Lung (tissue), 11 donors: ENCODE measurements at regions not wholly inside any gene's neighbourhood (a gene's known extent, or its start where the extent isn't known, plus 50 kb on each side); places are given as distances from the start of the nearest gene placed in this dataset.

Source experiments
- ATAC-seq: fragments of 200-7000 bp; cut with Tn5 transposase; one replicate; pipeline ENCODE4 v1.9.1; 2020; ENCODE audit warnings: moderate number of reproducible peaks; ENCODE audit not compliant: insufficient read depth, low FRiP score
- DNase-seq, 3 donors: peaks; one replicate each; pipeline ENCODE4 v3.0.0-alpha.2; 2013 to 2017
- H3K27ac ChIP-seq, 2 donors: one replicate each; pipeline ENCODE4 v1.5.1; 2013; ENCODE audit warnings: mild to moderate bottlenecking in 2 of 2, moderate library complexity in 2 of 2, control low read depth in 1 of 2, inconsistent platforms in 1 of 2, low read depth in 1 of 2, low read length in 1 of 2
- H3K27me3 ChIP-seq, 3 donors: one replicate each; pipeline ENCODE4 v1.5.1; 2013; ENCODE audit warnings: low read length in 2 of 3; ENCODE audit not compliant: control insufficient read depth in 3 of 3, insufficient read depth in 3 of 3
- H3K36me3 ChIP-seq, 4 donors: one replicate each; pipeline ENCODE4 v1.5.1; 2013; ENCODE audit warnings: low read length in 4 of 4, mild to moderate bottlenecking in 1 of 4, moderate library complexity in 1 of 4; ENCODE audit not compliant: control insufficient read depth in 4 of 4, insufficient read depth in 4 of 4
- H3K4me1 ChIP-seq, 5 donors: one replicate each; pipeline ENCODE4 v1.5.1; 2013; ENCODE audit warnings: low read length in 5 of 5, mild to moderate bottlenecking in 2 of 5, moderate library complexity in 1 of 5; ENCODE audit not compliant: control insufficient read depth in 5 of 5, insufficient read depth in 5 of 5
- H3K4me3 ChIP-seq: one replicate; pipeline ENCODE4 v1.5.1; 2013; ENCODE audit warnings: mild to moderate bottlenecking, control low read depth, moderate library complexity
- H3K9ac ChIP-seq, 2 donors: one replicate each; pipeline ENCODE4 v1.5.1; 2013; ENCODE audit warnings: low read length in 2 of 2, control low read depth in 1 of 2; ENCODE audit not compliant: insufficient read depth in 1 of 2
- H3K9me3 ChIP-seq, 4 donors: one replicate each; pipeline ENCODE4 v1.5.1; 2013; ENCODE audit warnings: low read length in 3 of 4, mild to moderate bottlenecking in 1 of 4, moderate library complexity in 1 of 4; ENCODE audit not compliant: control insufficient read depth in 4 of 4, insufficient read depth in 3 of 4
- WGBS, 2 donors: extraction: QIAGEN DNeasy Blood & Tissue Kit; methylation state at CpG; one replicate each; pipeline ENCODE4 v1.1.7; 2013; 5-methylcytosine and 5-hydroxymethylcytosine counted together
- TF ChIP-seq, protein P1 (sequence below): IDR thresholded peaks from 2 replicates; pipeline ENCODE4 v1.5.1; 2012; ENCODE audit warnings: mild to moderate bottlenecking; ENCODE audit errors: control extremely low read depth, extremely low read depth
- donor health status: control.
- donor health status: control.
- donor health status: Bipolar disorder and iron deficiency.
- donor health status: healthy.
- donor health status: DM: yes; HTN: yes; CAD: no.

DNA sequence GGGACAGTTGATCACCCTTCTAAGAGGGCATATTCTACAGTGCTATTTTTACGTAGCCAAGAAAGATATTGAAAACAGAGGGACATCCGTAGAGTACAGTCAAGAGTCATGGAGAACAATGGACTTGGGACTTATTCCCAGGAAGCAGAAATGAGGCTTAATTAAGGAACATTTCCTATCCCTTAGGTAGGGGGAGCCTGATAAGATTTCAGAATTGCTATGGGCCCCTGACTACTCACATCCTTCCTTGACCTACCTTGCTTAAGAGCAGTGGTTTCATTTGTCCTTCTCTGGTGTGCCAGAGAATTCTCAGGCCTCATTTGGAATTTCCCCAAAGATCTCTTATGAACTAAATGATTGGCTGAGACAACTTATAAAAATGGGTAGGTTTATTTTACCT, 189.5 kb upstream of the DTNBP1 start:
- ATAC-seq (no peak), DNase-seq (no peak)
- WGBS, 2 donors = 63 to 81% methylated on average over 2 of the region's 2 CpGs
- no peaks in the 10 kb centered on the region for H3K9me3 ChIP-seq
- no peak overlapping the region for H3K9ac ChIP-seq
- H3K27ac ChIP-seq = no peak overlapping the region
- no peaks in the 10 kb centered on the region for H3K36me3 ChIP-seq
- no peak overlapping the region for H3K4me3 ChIP-seq
- TF ChIP-seq, protein P1, sequence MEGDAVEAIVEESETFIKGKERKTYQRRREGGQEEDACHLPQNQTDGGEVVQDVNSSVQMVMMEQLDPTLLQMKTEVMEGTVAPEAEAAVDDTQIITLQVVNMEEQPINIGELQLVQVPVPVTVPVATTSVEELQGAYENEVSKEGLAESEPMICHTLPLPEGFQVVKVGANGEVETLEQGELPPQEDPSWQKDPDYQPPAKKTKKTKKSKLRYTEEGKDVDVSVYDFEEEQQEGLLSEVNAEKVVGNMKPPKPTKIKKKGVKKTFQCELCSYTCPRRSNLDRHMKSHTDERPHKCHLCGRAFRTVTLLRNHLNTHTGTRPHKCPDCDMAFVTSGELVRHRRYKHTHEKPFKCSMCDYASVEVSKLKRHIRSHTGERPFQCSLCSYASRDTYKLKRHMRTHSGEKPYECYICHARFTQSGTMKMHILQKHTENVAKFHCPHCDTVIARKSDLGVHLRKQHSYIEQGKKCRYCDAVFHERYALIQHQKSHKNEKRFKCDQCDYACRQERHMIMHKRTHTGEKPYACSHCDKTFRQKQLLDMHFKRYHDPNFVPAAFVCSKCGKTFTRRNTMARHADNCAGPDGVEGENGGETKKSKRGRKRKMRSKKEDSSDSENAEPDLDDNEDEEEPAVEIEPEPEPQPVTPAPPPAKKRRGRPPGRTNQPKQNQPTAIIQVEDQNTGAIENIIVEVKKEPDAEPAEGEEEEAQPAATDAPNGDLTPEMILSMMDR = no peak
- H3K4me1 ChIP-seq = no peaks in the 10 kb centered on the region
- H3K27me3 ChIP-seq = no peaks in the 10 kb centered on the region

DNA sequence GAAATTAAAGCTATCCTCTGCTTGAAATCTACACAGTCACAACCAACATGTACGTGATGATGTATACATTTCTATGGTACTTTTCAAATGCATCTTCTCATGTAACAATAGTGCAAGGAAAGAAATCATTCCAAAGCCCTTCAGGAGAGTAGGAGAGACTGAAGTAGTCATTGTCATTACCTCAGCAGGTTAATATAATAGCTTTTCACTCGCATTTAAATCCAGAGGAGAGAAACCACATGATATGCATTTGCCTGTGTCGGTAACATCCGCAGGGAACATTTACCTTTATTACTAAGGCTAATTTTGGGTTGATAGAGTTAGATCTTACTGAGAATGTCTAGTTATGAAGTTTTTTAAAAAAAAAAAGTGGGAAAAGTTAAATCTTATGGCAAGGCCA, 186.6 kb upstream of the DTNBP1 start:
- no peaks in the 10 kb centered on the region for H3K9me3 ChIP-seq
- TF ChIP-seq, protein P1 = no peak
- no peak overlapping the region for H3K9ac ChIP-seq
- 96 to 99% methylated on average over 4 of the region's 4 CpGs for WGBS, 2 donors
- no peaks in the 10 kb centered on the region for H3K36me3 ChIP-seq
- no peak for ATAC-seq
- no peaks in the 10 kb centered on the region for H3K4me1 ChIP-seq
- no peak overlapping the region for H3K27ac ChIP-seq
- H3K4me3 ChIP-seq = no peak overlapping the region
- no peak for DNase-seq
- H3K27me3 ChIP-seq = no peaks in the 10 kb centered on the region

DNA sequence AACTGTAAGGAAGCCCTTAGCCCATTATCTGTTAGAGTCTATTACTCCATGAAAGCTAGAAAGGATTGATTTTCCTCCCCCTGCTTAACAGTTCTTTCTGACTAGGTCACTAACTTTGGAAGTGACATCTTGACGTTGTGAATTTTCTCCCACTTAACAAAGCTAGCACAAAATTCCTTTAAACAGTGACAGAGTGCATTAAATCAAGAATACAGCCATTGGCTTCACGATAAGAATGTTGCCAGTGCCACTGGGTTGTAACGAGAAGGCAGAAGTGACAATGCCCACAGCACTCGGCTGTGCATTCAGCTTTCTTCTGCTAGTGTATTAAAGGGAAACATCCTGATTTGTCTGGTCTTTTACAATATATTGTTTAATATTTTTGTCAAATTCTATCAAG, 182.7 kb upstream of the DTNBP1 start:
- 92 to 95% methylated on average over 4 of the region's 4 CpGs for WGBS, 2 donors
- no peaks in the 10 kb centered on the region for H3K4me1 ChIP-seq
- H3K27me3 ChIP-seq = no peaks in the 10 kb centered on the region
- DNase-seq (no peak), ATAC-seq (no peak)
- H3K9me3 ChIP-seq = no peaks in the 10 kb centered on the region
- H3K36me3 ChIP-seq = no peaks in the 10 kb centered on the region
- no peak overlapping the region for H3K4me3 ChIP-seq
- no peak overlapping the region for H3K9ac ChIP-seq
- TF ChIP-seq, protein P1 = no peak
- no peak overlapping the region for H3K27ac ChIP-seq

DNA sequence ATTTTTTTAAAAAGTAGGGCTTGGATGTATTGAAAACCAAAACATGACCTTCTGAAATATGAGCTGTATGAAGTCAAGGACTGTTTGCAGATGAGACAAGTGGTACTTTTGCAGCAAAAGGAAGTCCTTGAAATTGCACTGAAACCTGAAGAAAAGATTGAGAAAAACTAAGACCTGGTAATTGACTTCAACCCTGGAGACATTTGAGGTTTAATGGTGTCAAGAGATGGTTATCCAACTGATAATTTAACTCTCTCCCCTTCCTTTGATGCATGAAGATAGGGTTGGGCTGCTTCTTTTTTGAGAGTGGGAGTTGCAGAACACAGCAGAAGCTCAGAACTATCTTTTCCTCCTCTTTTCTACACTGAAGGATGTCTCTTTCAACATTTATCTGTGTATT, 180.9 kb upstream of the DTNBP1 start:
- H3K27me3 ChIP-seq = no peaks in the 10 kb centered on the region
- H3K36me3 ChIP-seq = no peaks in the 10 kb centered on the region
- ATAC-seq = no peak
- no peaks in the 10 kb centered on the region for H3K9me3 ChIP-seq
- no peak overlapping the region for H3K9ac ChIP-seq
- peak in 1 of 3 donors; percentile 43 for DNase-seq
- TF ChIP-seq, protein P1 = no peak
- no peak overlapping the region for H3K4me3 ChIP-seq
- no peaks in the 10 kb centered on the region for H3K4me1 ChIP-seq
- H3K27ac ChIP-seq = no peak overlapping the region
